ENCODE measurements at regions not wholly inside any gene's neighbourhood (a gene's known extent, or its start where the extent isn't known, plus 50 kb on each side); places are given as distances from the start of the nearest gene placed in this dataset.

GRCh38 chr1:58325866-58326265 is 220.7 kb downstream of the OMA1 start:
- H3K9me3 ChIP-seq (ENCODE audit: low read depth, low read length): no peaks in the 10 kb centered on the region
- H3K4me3 ChIP-seq (ENCODE audit: insufficient read depth, low read length): no peak overlapping the region
- no peak for DNase-seq (ENCODE audit: insufficient read length, low spot score, missing footprints)
- H3K36me3 ChIP-seq (ENCODE audit: insufficient read depth, low read length): no peaks in the 10 kb centered on the region
- H3K4me2 ChIP-seq (ENCODE audit: insufficient read depth, low read length): no peak overlapping the region
- H4K20me1 ChIP-seq (ENCODE audit: insufficient read depth, low read length): no peaks in the 10 kb centered on the region
- H3K27ac ChIP-seq (ENCODE audit: low read depth, low read length): no peak overlapping the region
- no peaks in the 10 kb centered on the region for H3K79me2 ChIP-seq (ENCODE audit: insufficient read depth, low read length)
- H3K27me3 ChIP-seq (ENCODE audit: insufficient read depth, low read length): no peaks in the 10 kb centered on the region
- no peak for TF ChIP-seq CTCF (IDR thresholded peaks at IDR 0.05; ENCODE audit: extremely low read depth, low read depth, low read length)
- no peaks in the 10 kb centered on the region for H3K4me1 ChIP-seq (ENCODE audit: insufficient read depth, low read length)
- no peak overlapping the region for H2AFZ ChIP-seq (ENCODE audit: low read length)

GRCh38 chr1:58324558-58324957 is 222.0 kb downstream of the OMA1 start:
- no peak overlapping the region for H3K27ac ChIP-seq (ENCODE audit: low read depth, low read length)
- no peaks in the 10 kb centered on the region for H4K20me1 ChIP-seq (ENCODE audit: insufficient read depth, low read length)
- no peak for TF ChIP-seq CTCF (IDR thresholded peaks at IDR 0.05; ENCODE audit: extremely low read depth, low read depth, low read length)
- H3K27me3 ChIP-seq (ENCODE audit: insufficient read depth, low read length): no peaks in the 10 kb centered on the region
- no peaks in the 10 kb centered on the region for H3K79me2 ChIP-seq (ENCODE audit: insufficient read depth, low read length)
- no peak for DNase-seq (ENCODE audit: insufficient read length, low spot score, missing footprints)
- H3K36me3 ChIP-seq (ENCODE audit: insufficient read depth, low read length): no peaks in the 10 kb centered on the region
- H2AFZ ChIP-seq (ENCODE audit: low read length): no peak overlapping the region
- no peaks in the 10 kb centered on the region for H3K9me3 ChIP-seq (ENCODE audit: low read depth, low read length)
- no peak overlapping the region for H3K4me3 ChIP-seq (ENCODE audit: insufficient read depth, low read length)
- H3K4me1 ChIP-seq (ENCODE audit: insufficient read depth, low read length): no peaks in the 10 kb centered on the region
- H3K4me2 ChIP-seq (ENCODE audit: insufficient read depth, low read length): no peak overlapping the region

- Histone ChIP-seq H3K9me3 (ENCODE audit: low read depth, low read length) (no peaks in the 10 kb centered on the region), H3K4me3 (ENCODE audit: insufficient read depth, low read length) (no peak overlapping the region), H3K27me3 (ENCODE audit: insufficient read depth, low read length) (no peaks in the 10 kb centered on the region), H3K4me2 (ENCODE audit: insufficient read depth, low read length) (no peak overlapping the region), H4K20me1 (ENCODE audit: insufficient read depth, low read length) (no peaks in the 10 kb centered on the region), H3K4me1 (ENCODE audit: insufficient read depth, low read length) (no peaks in the 10 kb centered on the region), H2AFZ (ENCODE audit: low read length) (no peak overlapping the region), H3K79me2 (ENCODE audit: insufficient read depth, low read length) (no peaks in the 10 kb centered on the region), H3K36me3 (ENCODE audit: insufficient read depth, low read length) (no peaks in the 10 kb centered on the region), H3K27ac (ENCODE audit: low read depth, low read length) (no peak overlapping the region)
- no peak for DNase-seq (ENCODE audit: insufficient read length, low spot score, missing footprints)
- TF ChIP-seq CTCF (IDR thresholded peaks at IDR 0.05; ENCODE audit: extremely low read depth, low read depth, low read length): no peak
Measured at GRCh38 chr1:58318157-58319005, 228.1 kb downstream of the OMA1 start.

GRCh38 chr1:58317694-58318093 is 228.8 kb downstream of the OMA1 start:
- Histone ChIP-seq H4K20me1 (ENCODE audit: insufficient read depth, low read length) (no peaks in the 10 kb centered on the region), H3K9me3 (ENCODE audit: low read depth, low read length) (no peaks in the 10 kb centered on the region), H3K27me3 (ENCODE audit: insufficient read depth, low read length) (no peaks in the 10 kb centered on the region), H3K4me1 (ENCODE audit: insufficient read depth, low read length) (no peaks in the 10 kb centered on the region), H2AFZ (ENCODE audit: low read length) (no peak overlapping the region), H3K79me2 (ENCODE audit: insufficient read depth, low read length) (no peaks in the 10 kb centered on the region), H3K36me3 (ENCODE audit: insufficient read depth, low read length) (no peaks in the 10 kb centered on the region), H3K4me2 (ENCODE audit: insufficient read depth, low read length) (no peak overlapping the region), H3K27ac (ENCODE audit: low read depth, low read length) (no peak overlapping the region), H3K4me3 (ENCODE audit: insufficient read depth, low read length) (no peak overlapping the region)
- TF ChIP-seq CTCF (IDR thresholded peaks at IDR 0.05; ENCODE audit: extremely low read depth, low read depth, low read length): no peak
- DNase-seq (ENCODE audit: insufficient read length, low spot score, missing footprints): no peak
